Panc1 (cell line): ENCODE measurements at regions not wholly inside any gene's neighbourhood (a gene's known extent, or its start where the extent isn't known, plus 50 kb on each side); places are given as distances from the start of the nearest gene placed in this dataset.

Experiments used
- ATAC-seq: fragments of 200-7000 bp; cut with Tn5 transposase; 2 replicates; pipeline ENCODE4 v1.9.1; 2020; ENCODE audit warnings: mild to moderate bottlenecking, moderate library complexity
- BruUV-seq: library from RNA; stranded (reverse); fragments of 400-500 nt; replicated peaks from 2 replicates; lab custom pipeline; 2021; lab: Mats Ljungman, UMichigan
- CTCF ChIA-PET: fragments of 300-600 bp; sonication (Branson Sonifier 250); formaldehyde crosslinking; loops from one replicate; lab custom pipeline; 2022; ENCODE audit warnings: antibody characterized with exemption; lab: Charles Lee
- POLR2A ChIA-PET: fragments of 300-600 bp; sonication (Branson Sonifier 250); formaldehyde crosslinking; loops from one replicate; lab custom pipeline; 2022; ENCODE audit warnings: antibody characterized with exemption; lab: Charles Lee
- DNase-seq: peaks from one replicate; pipeline ENCODE4 v3.0.0-alpha.2; 2010; ENCODE audit warnings: low read depth, low spot score
- H3K27ac ChIP-seq: 2 replicates; pipeline ENCODE4 v1.5.1; 2011; ENCODE audit warnings: mild to moderate bottlenecking, low read length, inconsistent platforms
- H3K27me3 ChIP-seq: fragments of 200-500 bp; sonication (Bioruptor generic); 2 replicates; pipeline ENCODE4 v1.6.0; 2014; ENCODE audit warnings: low read length, inconsistent platforms; ENCODE audit not compliant: control insufficient read depth, insufficient read depth
- H3K36me3 ChIP-seq: fragments of 200-500 bp; sonication (Bioruptor generic); 2 replicates; pipeline ENCODE4 v1.5.1; 2014; ENCODE audit warnings: inconsistent platforms, mild to moderate bottlenecking, low read length, moderate library complexity; ENCODE audit not compliant: control insufficient read depth, insufficient read depth
- H3K4me1 ChIP-seq: 2 replicates; pipeline ENCODE4 v1.5.1; 2011; ENCODE audit warnings: inconsistent platforms, mild to moderate bottlenecking, low read length, moderate library complexity; ENCODE audit not compliant: control insufficient read depth, insufficient read depth
- H3K4me3 ChIP-seq, 2 experiments: 2 replicates each; pipeline ENCODE4 v1.5.1; 2011 to 2012; ENCODE audit warnings: low read depth in 2 of 2, low read length in 2 of 2, mild to moderate bottlenecking in 2 of 2, inconsistent platforms in 1 of 2, moderate library complexity in 1 of 2
- H3K9me3 ChIP-seq: fragments of 200-500 bp; sonication (Bioruptor generic); 2 replicates; pipeline ENCODE4 v1.5.1; 2014; ENCODE audit warnings: low read depth, mild to moderate bottlenecking, inconsistent platforms, low read length, moderate library complexity; ENCODE audit not compliant: control insufficient read depth, insufficient read depth
- POLR2AphosphoS5 ChIP-seq: IDR thresholded peaks from 2 replicates; pipeline ENCODE4 v1.6.1; 2012; ENCODE audit warnings: mild to moderate bottlenecking, low read depth, low read length, moderate library complexity
- SIN3A ChIP-seq: IDR thresholded peaks from 2 replicates; pipeline ENCODE4 v1.6.1; 2012; ENCODE audit warnings: low read depth, mild to moderate bottlenecking, low read length, moderate library complexity, borderline replicate concordance; ENCODE audit not compliant: insufficient read depth
- TCF7L2 ChIP-seq: IDR thresholded peaks from 2 replicates; pipeline ENCODE4 v1.6.1; 2011; ENCODE audit warnings: mild to moderate bottlenecking, low read depth, low read length, inconsistent platforms
- in situ Hi-C: cut with HindIII; loops from 2 replicates; pipeline ENCODE4 v1.10.0; 2016; ENCODE audit warnings: low sequenced_read_pairs, low pct_unique_long_range_greater_than_20kb
- intact Hi-C: fragments of 100-400 bp; cut with micrococcal nuclease; formaldehyde crosslinking; loops from one replicate; pipeline ENCODE4 v1.10.0; 2022; ENCODE audit not compliant: unreplicated experiment
- TF ChIP-seq, protein P1 (sequence below): fragments of 450-650 bp; IDR thresholded peaks from 2 replicates; pipeline ENCODE4 v1.5.1; 2017; ENCODE audit warnings: mild to moderate bottlenecking
- TF ChIP-seq, protein P2 (sequence below), 2 experiments: IDR thresholded peaks; 2 replicates each; pipeline ENCODE4 v1.6.1; 2011 to 2012; ENCODE audit warnings: low read depth in 2 of 2, control low read depth in 1 of 2, low read length in 1 of 2, mild to moderate bottlenecking in 1 of 2, moderate library complexity in 1 of 2; ENCODE audit not compliant: insufficient read depth in 1 of 2

GRCh38 chr5:158410976-158411375 lies 552.0 kb upstream of the CLINT1 start:
- intact Hi-C loops (no loop called here), in situ Hi-C loops (no loop called here)
- ATAC-seq (no peak), DNase-seq (no peak)
- Histone ChIP-seq H3K27me3 (no peaks in the 10 kb centered on the region), H3K4me3 (no peak overlapping the region), H3K27ac (no peak overlapping the region), H3K4me1 (no peaks in the 10 kb centered on the region), H3K9me3 (no peaks in the 10 kb centered on the region), H3K36me3 (no peaks in the 10 kb centered on the region)
- BruUV-seq: no TSS peak
- TF ChIP-seq SIN3A: no peak
- TF ChIP-seq, protein P1, sequence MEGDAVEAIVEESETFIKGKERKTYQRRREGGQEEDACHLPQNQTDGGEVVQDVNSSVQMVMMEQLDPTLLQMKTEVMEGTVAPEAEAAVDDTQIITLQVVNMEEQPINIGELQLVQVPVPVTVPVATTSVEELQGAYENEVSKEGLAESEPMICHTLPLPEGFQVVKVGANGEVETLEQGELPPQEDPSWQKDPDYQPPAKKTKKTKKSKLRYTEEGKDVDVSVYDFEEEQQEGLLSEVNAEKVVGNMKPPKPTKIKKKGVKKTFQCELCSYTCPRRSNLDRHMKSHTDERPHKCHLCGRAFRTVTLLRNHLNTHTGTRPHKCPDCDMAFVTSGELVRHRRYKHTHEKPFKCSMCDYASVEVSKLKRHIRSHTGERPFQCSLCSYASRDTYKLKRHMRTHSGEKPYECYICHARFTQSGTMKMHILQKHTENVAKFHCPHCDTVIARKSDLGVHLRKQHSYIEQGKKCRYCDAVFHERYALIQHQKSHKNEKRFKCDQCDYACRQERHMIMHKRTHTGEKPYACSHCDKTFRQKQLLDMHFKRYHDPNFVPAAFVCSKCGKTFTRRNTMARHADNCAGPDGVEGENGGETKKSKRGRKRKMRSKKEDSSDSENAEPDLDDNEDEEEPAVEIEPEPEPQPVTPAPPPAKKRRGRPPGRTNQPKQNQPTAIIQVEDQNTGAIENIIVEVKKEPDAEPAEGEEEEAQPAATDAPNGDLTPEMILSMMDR: no peak
- TF ChIP-seq TCF7L2: no peak
- no peak for TF ChIP-seq POLR2AphosphoS5
- TF ChIP-seq, protein P2, sequence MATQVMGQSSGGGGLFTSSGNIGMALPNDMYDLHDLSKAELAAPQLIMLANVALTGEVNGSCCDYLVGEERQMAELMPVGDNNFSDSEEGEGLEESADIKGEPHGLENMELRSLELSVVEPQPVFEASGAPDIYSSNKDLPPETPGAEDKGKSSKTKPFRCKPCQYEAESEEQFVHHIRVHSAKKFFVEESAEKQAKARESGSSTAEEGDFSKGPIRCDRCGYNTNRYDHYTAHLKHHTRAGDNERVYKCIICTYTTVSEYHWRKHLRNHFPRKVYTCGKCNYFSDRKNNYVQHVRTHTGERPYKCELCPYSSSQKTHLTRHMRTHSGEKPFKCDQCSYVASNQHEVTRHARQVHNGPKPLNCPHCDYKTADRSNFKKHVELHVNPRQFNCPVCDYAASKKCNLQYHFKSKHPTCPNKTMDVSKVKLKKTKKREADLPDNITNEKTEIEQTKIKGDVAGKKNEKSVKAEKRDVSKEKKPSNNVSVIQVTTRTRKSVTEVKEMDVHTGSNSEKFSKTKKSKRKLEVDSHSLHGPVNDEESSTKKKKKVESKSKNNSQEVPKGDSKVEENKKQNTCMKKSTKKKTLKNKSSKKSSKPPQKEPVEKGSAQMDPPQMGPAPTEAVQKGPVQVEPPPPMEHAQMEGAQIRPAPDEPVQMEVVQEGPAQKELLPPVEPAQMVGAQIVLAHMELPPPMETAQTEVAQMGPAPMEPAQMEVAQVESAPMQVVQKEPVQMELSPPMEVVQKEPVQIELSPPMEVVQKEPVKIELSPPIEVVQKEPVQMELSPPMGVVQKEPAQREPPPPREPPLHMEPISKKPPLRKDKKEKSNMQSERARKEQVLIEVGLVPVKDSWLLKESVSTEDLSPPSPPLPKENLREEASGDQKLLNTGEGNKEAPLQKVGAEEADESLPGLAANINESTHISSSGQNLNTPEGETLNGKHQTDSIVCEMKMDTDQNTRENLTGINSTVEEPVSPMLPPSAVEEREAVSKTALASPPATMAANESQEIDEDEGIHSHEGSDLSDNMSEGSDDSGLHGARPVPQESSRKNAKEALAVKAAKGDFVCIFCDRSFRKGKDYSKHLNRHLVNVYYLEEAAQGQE (IDR thresholded peaks at IDR 0.05; ENCODE audit: insufficient read depth in 1 of 2, low read depth in 2 of 2, low read length in 1 of 2): no peak
- ChIA-PET CTCF (no interaction called here), POLR2A (no interaction called here)

- H3K4me3 ChIP-seq: no peak overlapping the region
- H3K27me3 ChIP-seq: no peaks in the 10 kb centered on the region
- H3K27ac ChIP-seq: no peak overlapping the region
- H3K36me3 ChIP-seq: no peaks in the 10 kb centered on the region
- DNase-seq: no peak
- H3K4me1 ChIP-seq: no peaks in the 10 kb centered on the region
- intact Hi-C loops (no loop called here), in situ Hi-C loops (no loop called here)
- H3K9me3 ChIP-seq: no peaks in the 10 kb centered on the region
- CTCF ChIA-PET: no interaction called here
- BruUV-seq: no TSS peak
- ATAC-seq: no peak
- POLR2A ChIA-PET: no interaction called here
- TF ChIP-seq, protein P1: no peak
- no peak for TF ChIP-seq SIN3A
- TF ChIP-seq POLR2AphosphoS5: no peak
- TF ChIP-seq TCF7L2: no peak
- TF ChIP-seq, protein P2 (IDR thresholded peaks at IDR 0.05; ENCODE audit: insufficient read depth in 1 of 2, low read depth in 2 of 2, low read length in 1 of 2): no peak
Measured at GRCh38 chr5:158409507-158409906, 550.6 kb upstream of the CLINT1 start.
